ENCODE measurements at regions not wholly inside any gene's neighbourhood (a gene's known extent, or its start where the extent isn't known, plus 50 kb on each side); places are given as distances from the start of the nearest gene placed in this dataset.

- TF ChIP-seq CTCF (conservative IDR thresholded peaks at IDR 0.05): no peak
- no peaks in the 10 kb centered on the region for H3K9me3 Mint-ChIP-seq
- no peak overlapping the region for H3K4me3 Mint-ChIP-seq
- H3K27ac Mint-ChIP-seq: no peak overlapping the region
- peaks cover 25% of the 10 kb centered on the region for H3K4me1 Mint-ChIP-seq (ENCODE audit: unreplicated experiment)
- H3K27me3 Mint-ChIP-seq: peaks cover 9% of the 10 kb centered on the region
- no peak for DNase-seq (ENCODE audit: extremely low spot score, unreplicated experiment)
- no peaks in the 10 kb centered on the region for H3K36me3 Mint-ChIP-seq
Measured at GRCh38 chr16:51388516-51388951, 237.5 kb upstream of the SALL1 start.

GRCh38 chr16:51383909-51384308, 232.8 kb upstream of the SALL1 start:
- Mint-ChIP-seq H3K4me3 (no peak overlapping the region), H3K27me3 (peaks cover 2% of the 10 kb centered on the region), H3K4me1 (ENCODE audit: unreplicated experiment) (peaks cover 15% of the 10 kb centered on the region), H3K36me3 (no peaks in the 10 kb centered on the region), H3K27ac (no peak overlapping the region), H3K9me3 (no peaks in the 10 kb centered on the region)
- no peak for DNase-seq (ENCODE audit: extremely low spot score, unreplicated experiment)
- TF ChIP-seq CTCF (conservative IDR thresholded peaks at IDR 0.05): no peak

GRCh38 chr16:51382940-51383339, 231.9 kb upstream of the SALL1 start:
- no peak overlapping the region for H3K27ac Mint-ChIP-seq
- H3K36me3 Mint-ChIP-seq: no peaks in the 10 kb centered on the region
- DNase-seq (ENCODE audit: extremely low spot score, unreplicated experiment): no peak
- H3K9me3 Mint-ChIP-seq: no peaks in the 10 kb centered on the region
- TF ChIP-seq CTCF (conservative IDR thresholded peaks at IDR 0.05): no peak
- H3K4me3 Mint-ChIP-seq: no peak overlapping the region
- peaks cover 2% of the 10 kb centered on the region for H3K27me3 Mint-ChIP-seq
- peaks cover 15% of the 10 kb centered on the region for H3K4me1 Mint-ChIP-seq (ENCODE audit: unreplicated experiment)

- no peaks in the 10 kb centered on the region for H3K36me3 Mint-ChIP-seq
- peaks cover 16% of the 10 kb centered on the region for H3K4me1 Mint-ChIP-seq (ENCODE audit: unreplicated experiment)
- H3K27me3 Mint-ChIP-seq: peaks cover 2% of the 10 kb centered on the region
- no peak for TF ChIP-seq CTCF (conservative IDR thresholded peaks at IDR 0.05)
- no peak overlapping the region for H3K27ac Mint-ChIP-seq
- H3K9me3 Mint-ChIP-seq: no peaks in the 10 kb centered on the region
- DNase-seq (ENCODE audit: extremely low spot score, unreplicated experiment): no peak
- H3K4me3 Mint-ChIP-seq: no peak overlapping the region
Measured at GRCh38 chr16:51382211-51382610, 231.1 kb upstream of the SALL1 start.

GRCh38 chr16:51376080-51376479, 225.0 kb upstream of the SALL1 start:
- Mint-ChIP-seq H3K27me3 (no peaks in the 10 kb centered on the region), H3K4me3 (no peak overlapping the region), H3K36me3 (no peaks in the 10 kb centered on the region), H3K4me1 (ENCODE audit: unreplicated experiment) (peaks cover 8% of the 10 kb centered on the region), H3K27ac (no peak overlapping the region), H3K9me3 (no peaks in the 10 kb centered on the region)
- DNase-seq (ENCODE audit: extremely low spot score, unreplicated experiment): no peak
- TF ChIP-seq CTCF (conservative IDR thresholded peaks at IDR 0.05): peak; percentile 39

- no peak for TF ChIP-seq CTCF (conservative IDR thresholded peaks at IDR 0.05)
- H3K4me1 Mint-ChIP-seq (ENCODE audit: unreplicated experiment): peaks cover 8% of the 10 kb centered on the region
- H3K4me3 Mint-ChIP-seq: no peak overlapping the region
- DNase-seq (ENCODE audit: extremely low spot score, unreplicated experiment): no peak
- H3K9me3 Mint-ChIP-seq: no peaks in the 10 kb centered on the region
- no peak overlapping the region for H3K27ac Mint-ChIP-seq
- H3K27me3 Mint-ChIP-seq: no peaks in the 10 kb centered on the region
- H3K36me3 Mint-ChIP-seq: no peaks in the 10 kb centered on the region
Measured at GRCh38 chr16:51374790-51375189, 223.7 kb upstream of the SALL1 start.
